Kasumi-1 (cell line): ENCODE measurements at regions not wholly inside any gene's neighbourhood (a gene's known extent, or its start where the extent isn't known, plus 50 kb on each side); places are given as distances from the start of the nearest gene placed in this dataset.
"Not testable (repeated sequence)": the region's sequence is repeated elsewhere in the genome, so short reads cannot be mapped to it uniquely, and the experiment has no call there.

Source experiments
- DNase-seq, 2 experiments: peaks; one replicate each; lab custom pipeline; 2025; lab: John Stamatoyannopoulos, UW

DNA sequence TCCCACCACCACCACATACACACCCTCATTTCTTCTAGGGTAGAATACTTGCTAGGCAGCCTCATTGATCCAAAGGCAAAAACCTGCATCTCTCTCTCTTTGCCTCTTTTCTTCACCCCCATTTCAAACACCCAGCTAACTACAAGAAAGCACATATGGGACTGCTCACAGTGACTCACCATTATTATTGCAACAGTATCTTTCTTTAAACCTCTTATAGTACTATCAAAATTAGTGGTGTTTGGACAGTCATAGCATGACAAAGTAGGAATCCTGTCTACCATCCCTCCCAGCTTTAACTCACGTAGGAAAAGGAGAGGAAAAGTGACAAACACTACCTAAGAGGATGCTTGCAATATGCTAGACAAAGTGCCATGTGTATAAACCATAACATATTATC is 422.5 kb upstream of the CRIM1 start:
- DNase-seq = no peak

DNA sequence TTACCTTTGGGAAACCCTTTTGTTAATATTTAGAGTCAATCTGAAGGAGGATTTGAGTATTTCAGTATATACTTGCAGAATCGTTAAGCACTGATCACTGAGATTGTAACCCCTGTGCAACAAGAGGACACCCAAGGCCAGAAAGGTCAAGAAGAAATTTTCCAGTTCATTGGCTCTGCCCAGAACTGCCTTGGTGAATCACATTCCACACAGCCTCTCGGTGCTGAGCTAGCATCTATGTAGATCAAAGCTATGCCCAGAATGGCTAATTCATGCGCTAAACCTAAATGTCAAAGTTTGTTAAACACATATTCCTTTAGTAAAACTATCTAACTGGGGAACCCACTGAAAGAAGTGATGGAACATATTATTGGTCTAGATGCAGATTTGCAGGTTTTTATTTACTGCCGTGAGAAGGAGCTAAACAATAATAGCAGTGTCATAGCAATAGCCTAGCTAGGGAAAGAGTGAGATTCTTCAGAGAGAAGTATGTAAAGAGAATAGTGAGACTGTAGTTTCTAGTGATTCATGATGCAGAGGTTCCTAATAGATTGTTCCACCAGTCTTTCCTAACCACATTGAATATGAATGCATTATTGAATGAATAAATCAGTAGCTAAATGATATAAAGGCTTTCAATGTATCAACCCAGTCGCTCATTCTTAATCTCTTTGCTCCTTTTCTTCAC is 423.2 kb upstream of the CRIM1 start:
- DNase-seq = no peak

DNA sequence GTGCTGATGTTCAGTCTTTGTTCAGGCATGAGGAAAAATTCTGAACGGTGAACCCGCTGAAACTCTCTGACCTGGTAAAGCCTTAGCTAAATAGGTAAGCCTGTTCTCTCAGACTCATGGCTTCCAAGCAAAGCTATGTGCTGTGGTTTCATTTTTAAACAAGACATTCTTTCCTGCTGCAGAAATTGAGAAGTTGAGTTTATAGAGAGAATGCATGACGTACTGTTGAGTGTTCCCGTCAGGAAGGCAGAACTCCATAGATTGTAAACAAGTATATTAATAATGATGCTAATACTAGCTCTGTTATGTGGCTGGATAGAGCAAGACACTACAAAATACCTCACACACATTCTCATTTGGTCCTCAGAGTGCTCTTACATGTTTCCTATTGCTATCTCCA is 424.0 kb upstream of the CRIM1 start:
- DNase-seq = no peak

DNA sequence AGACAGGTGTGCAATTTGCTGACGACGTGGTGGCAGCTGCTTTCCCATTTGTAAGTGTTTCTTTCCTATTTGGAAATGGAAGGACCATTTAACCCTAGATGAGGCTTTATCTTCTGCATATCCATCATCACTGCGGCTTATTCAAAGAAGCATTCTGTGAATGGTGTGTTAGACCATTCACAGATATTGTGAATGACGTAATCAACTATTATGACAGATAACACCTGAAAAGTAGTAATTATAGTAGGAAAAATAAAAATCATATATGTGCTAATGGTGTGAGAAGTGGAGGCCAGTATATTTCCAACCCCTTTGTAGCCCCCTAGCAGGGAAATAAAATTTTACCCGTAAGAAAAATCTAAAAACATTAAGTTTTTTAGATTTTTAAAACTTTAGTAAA is 424.5 kb upstream of the CRIM1 start:
- DNase-seq = no peak

DNA sequence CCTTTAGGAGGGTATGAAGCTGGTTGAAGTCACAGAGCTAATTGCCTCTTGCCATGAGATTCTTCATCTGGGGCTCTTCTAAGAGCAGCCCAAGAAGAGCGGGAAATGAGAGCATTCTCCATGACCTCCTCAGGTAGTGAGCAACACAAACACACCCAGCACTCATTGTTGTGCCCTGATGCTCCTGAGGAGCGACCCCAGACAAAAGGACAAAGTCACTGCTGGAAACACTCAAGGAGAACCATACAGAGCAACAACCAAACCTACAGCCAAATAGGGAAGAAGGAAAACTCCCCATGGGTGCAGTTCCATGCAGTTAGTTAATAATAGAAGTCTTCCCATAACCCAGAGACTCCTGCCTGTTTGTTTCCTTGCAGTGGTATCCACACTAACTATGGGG is 426.0 kb upstream of the CRIM1 start:
- no peak for DNase-seq

DNA sequence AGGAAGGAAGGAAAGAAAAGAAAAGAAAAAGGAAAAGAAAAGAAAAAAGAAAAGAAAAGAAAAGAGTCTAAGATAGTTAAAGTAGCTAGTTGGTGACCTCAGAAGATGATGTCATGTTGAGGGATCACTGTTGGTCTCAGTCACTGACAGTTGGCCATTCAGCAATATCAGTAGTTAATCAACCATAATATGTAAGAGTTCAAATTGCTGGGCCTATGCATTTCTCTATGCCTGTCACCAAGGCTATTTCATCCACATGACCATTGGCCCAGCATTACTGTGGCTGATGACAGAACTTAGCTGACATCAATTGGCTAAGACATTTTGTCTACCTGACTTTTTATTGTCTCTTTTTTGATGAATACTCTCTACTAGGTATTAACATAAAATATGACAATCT is 435.5 kb upstream of the CRIM1 start:
- no peak for DNase-seq

DNA sequence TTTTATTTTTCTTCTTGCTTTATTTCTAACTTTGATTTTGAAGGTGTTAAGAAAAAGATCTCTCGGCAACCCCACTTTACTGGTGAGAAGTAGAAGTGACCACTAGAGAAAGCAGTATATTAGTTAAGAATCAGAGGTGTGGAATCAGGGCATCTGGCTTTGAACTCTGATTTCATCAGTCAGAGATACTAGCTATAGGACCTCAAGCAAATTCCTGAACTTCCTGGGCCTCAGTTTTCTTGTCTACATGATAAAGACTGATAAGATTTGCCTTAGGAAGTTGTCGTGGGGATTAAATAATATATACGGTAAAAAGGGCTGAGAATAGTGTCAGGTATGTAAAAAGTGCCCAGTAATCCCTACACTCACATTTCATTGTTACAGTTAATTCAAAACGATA is 440.3 kb upstream of the CRIM1 start:
- DNase-seq = no peak

DNA sequence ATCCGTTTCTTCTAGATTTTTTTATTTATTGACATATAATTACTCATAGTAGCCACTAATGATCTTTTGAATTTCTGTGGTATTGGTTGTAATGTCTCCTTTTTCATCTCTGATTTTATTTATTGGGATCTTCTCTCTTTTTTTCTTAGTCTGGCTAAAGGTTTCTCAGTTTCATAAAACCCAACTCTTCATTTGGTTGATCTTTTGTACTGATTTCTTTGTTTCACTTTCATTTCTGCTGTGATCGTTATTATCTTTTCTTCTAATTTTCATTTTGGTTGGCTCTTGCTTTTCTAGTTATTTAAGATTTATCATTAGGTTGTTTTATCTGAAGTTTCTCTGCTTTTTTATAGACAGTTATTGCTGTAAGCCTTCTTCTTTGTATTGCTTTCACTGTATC is 463.6 kb upstream of the CRIM1 start:
- DNase-seq = no peak

DNA sequence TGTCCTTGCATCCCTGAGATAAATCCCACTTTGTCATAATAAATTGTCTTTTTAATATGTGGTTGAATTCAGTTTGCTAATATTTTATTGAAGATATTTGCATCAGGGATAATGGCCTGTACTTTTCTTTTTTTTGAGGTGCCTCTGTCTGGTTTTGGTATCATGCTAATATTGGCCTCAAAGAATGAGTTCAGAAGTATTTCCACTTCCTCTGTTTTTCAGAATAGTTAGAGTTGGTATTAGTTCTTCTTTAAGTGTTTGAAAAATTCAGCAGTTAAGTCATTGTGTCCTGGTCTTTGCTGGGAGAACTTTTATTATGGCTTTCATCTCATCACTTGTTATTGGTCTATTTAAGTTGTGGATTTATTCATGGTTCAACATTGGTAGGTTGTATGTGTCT is 464.1 kb upstream of the CRIM1 start:
- DNase-seq = no peak

DNA sequence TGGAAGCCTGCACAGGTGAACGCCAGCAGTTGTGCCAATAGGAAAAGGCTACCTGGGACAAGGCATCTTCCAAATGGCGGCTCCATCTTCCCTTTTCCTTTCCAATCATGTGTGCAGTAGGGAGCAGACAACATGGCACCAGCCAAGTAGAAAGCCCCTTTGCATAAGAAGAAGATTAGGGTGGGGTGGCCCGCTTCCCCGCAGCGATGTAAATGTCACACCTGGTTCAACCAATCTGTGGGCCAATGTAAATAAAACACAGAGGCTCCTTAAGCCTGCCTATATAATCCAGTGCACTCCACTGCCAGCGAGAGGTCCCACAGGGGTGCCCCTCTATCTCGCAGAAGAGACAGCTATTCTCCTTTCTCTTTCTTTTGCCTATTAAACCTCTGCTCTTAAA is 468.4 kb upstream of the CRIM1 start:
- DNase-seq = no peak

DNA sequence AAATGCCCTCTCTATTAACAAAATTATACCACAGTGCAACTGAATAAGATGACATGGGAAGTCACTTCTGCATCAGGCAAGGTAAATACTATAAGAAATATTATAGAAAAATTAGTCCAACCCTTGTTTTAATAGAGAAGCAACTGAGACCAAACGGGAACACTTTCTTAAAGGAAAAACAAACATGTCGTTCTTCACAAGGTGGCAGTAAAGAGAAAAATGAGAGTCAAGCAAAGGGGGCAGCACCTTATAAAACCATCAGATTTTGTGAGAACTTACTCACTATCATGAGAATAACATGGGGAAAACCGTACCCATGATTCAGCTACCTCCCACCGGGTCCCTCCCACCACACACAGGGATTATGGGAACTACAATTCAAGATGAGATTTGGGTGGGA is 481.7 kb upstream of the CRIM1 start:
- DNase-seq = peak; percentile 3 to 14

DNA sequence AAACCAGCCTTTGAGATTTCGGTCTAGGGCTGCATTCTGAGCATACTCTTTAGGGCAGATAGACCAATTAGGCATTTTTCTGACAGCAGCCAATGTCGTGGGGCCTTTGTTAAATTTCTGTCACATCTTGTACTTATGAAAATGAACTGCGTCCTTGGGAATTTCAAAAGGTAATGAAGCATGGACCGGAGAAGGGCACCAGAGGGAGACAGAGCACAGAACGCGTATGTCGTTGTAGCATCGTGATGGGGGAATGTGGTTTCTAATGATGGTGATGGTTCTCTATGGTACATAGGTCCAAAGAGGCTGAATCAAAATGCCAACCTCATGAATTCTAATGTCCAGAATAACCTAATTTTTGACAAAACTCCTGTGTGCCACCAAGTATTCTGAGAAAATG is 483.9 kb upstream of the CRIM1 start:
- no peak for DNase-seq

DNA sequence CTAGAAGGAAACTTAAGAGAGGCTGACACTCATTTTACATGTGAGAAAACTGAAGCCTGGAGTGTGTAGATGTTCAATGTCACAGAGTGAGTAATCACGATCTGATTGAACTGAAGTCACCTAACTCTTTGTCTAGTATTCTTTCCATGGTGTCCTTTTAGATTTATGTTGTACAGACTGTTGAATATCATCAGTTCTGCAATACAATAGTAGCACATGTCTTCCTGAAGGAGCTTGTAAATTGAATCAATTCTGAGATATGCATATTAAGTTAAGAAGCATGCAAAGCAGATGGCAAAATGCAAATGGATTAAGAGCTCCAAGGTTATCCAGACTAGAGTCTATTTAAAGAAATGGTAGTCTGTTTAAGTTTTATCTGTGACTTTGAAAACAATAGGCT is 484.9 kb upstream of the CRIM1 start:
- no peak for DNase-seq

DNA sequence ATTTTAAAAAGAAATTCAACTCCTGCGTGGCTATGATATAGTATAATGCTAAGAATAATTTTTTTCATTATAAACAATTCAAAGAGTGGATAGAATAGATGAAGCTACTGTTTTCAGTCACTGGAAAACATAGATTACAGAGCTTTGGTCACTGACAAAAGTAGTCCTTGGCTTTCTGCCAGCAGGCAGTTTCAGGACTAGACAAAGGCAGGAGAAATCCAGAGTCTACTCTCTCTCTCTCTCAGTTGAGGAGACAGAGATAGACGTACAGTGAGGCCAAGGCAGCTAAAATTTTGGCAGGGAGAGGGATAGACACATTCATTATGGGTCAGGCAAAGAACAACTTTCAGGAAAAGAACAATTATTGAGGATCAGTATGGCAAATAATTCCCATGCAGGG is 491.4 kb upstream of the CRIM1 start:
- DNase-seq = no peak

DNA sequence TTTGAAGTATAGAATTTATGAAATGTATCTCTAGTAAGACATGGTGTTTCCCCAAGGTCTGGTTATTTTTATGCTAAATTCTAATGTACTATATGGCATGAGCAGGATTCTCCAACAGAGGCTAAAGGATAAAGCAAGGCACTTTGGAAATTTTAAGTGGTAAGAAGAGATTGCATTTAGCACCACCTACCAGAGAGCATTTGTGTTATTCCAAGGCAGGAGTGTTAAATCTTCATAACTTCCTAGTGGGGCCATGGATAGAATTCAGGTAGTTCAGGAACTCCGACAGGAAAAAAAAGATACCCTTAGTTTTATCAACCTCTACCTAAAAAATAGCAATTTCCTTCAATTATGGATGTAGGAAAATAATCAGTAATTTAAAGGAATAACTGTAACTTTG is 497.4 kb upstream of the CRIM1 start:
- no peak for DNase-seq

DNA sequence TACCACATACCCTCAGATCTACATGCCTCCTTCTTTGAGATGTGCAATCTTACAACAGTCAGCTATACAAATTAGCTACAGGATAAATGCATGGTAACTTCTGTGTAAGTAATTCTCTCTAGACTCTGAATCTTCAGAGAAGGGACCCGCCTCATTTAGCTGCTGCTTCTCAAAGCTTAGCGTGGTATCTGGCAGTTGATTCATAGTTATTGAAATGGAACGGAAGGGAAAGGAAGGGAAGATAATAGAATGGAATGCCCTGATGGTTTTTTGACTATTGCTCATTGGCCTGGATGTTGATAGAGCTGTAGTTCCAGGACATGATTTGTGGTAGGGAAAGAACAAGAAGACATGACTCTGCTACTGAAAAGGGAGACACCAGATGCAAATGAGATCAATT is 498.1 kb upstream of the CRIM1 start:
- no peak for DNase-seq

DNA sequence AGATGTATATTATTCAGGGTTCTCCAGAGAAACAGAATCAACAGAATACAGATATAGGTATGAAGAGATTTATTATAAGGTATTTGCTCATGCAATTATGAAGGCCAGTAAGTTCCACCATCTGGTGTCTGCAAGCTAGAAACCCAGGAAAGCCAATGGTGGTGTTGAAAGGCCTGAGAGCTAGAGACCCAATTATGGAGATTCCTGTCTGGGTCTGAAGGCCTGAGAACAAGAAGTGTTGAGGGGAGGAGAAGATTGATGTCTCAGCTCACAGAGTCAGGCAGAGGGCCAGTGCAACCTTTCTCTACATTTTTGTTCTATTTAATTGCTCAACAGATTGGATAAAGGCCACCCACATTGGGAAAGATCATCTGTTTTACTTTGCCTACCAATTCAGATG is 524.2 kb upstream of the CRIM1 start:
- no peak for DNase-seq

DNA sequence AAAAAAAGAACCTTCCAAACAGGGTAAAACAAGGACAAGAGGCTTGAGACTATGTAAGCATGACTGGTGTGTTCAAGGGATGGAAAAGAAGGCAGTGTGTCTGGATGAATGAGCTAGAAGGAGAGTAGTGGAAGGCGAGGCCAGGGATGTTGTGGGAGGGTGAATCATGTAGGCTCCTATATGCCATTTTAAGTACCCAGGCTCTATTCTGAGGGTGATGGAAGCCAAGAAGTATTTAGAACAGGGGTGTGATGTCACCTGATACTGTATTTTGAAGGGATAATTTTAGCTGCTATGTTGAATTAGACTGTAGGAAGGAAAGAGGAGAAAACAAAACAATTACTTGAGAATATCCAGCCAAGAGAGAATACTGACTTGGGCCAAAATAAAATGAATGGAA is 524.7 kb upstream of the CRIM1 start:
- DNase-seq = no peak

DNA sequence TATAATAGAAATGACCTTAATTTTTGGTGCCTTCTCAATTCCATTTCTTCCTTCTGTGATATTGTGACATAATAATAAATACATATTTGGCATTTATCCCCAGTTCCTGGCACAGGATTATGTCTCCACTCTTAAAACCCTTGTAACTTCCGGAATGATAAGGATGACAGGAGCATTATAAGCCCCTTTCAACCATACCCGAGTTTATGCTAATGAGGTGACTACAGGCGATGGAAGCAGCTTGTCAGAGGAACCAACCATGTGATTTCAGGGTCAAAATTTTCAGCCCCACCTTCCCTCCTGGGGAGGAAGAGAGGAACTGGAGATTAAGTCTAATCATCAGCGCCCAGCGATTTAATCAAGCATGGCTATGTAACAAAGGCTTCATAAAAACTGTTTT is 528.5 kb upstream of the CRIM1 start:
- DNase-seq = no peak

DNA sequence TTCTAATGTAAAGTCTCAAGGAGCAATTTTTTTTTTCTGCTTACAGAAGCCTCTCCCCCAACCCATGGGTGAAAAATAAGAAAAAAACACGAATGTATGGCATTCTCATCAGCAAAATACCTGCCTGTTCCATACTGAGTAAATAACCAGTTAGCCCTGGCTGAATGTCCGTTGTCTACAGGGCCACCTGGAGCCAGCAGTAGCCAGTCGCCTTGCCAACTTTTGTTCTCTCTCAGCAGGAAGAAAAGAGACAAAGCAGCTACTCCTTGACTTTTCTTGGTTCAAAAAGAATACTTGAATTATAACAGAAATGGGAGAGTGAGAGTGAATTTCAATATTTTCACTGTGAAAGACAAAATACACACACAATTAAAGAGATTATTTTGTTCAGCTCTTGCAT is 532.9 kb upstream of the CRIM1 start:
- DNase-seq = no peak

DNA sequence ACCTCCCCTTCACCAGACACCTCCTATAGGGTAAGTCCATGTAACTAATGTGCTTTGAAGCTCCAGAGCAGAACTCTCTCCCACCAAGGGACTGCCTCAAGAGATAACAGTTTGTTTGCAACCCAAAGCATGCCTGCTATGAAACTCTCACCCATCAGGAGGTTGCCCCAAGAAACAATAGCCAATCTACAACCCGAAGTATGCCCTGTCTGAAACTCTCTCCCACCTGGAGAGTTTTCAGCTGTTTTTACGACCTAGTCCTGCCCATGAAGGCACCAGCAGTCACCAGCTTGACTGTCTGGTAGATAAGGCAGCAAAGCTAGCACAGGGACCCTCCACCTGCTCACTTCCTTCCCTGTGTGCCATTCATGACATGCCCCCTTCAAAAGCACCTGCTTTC is 533.9 kb upstream of the CRIM1 start:
- no peak for DNase-seq

DNA sequence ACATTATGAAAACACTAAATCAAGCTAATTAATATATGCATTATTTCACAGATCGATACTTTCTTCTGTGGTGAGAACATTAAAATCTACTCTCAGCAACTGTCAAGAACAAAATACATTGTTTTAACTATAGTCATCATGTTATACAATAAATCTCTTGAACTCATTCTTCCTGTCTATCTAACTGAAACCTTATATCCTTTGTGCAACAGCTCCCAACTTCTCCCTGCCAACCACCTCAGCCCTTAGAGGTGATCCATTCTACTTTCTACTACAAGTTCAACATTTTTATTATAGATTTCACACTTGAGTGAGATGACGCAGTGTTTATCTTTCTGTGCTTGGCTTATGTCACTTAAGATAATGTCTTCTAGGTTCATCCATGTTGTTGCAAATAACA is 535.2 kb upstream of the CRIM1 start:
- no peak for DNase-seq

DNA sequence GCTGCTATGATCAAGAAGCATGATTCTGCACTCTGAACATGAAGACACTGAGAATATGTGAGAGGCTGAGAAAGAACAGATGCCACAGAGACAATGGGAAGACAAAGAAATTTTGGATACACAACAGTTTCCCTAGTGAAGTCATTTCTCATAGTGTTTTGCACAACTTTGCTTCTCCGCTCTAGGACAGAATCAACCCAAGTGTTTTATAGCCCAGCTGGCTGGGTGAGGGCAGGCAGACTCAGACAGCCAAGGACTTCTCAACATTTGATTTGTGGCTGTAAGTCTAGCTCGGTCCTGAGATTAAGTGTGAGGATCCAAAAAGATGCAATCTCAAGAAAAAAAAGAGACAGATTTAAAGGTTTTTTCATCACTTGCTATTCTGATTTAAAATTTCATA is 536.5 kb upstream of the CRIM1 start:
- DNase-seq = no peak

DNA sequence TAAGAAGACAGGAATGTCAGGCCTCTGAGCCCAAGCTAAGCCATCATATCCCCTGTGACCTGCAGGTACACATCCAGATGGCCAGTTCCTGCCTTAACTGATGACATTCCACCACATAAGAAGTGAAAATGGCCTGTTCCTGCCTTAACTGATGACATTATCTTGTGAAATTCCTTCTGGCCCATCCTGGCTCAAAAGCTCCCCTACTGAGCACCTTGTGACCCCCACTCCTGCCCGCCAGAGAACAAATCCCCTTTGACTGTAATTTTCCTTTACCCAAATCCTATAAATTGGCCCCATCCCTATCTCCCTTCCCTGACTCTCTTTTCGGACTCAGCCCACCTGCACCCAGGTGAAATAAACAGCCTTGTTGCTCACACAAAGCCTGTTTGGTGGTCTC is 537.2 kb upstream of the CRIM1 start:
- not testable (repeated sequence) for DNase-seq

DNA sequence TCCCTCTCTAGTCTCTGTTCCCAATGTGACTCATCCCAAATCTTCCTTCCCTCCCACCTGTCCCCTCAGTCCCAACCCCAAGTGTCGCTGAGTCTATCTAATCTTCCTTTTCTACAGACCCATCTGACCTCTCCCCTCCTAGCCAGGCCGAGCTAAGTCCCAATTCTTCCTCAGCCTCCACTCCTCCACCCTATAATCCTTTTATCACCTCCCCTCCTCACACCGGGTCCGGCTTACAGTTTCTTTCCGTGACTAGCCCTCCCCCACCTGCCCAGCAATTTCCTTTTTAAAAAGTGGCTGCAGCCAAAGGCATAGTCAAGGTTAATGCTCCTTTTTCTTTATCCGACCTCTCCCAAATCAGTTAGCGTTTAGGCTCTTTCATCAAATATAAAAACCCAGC is 541.0 kb upstream of the CRIM1 start:
- DNase-seq = not testable (repeated sequence)
